ENCODE measurements at regions not wholly inside any gene's neighbourhood (a gene's known extent, or its start where the extent isn't known, plus 50 kb on each side); places are given as distances from the start of the nearest gene placed in this dataset.
A peak's percentile ranks its signal among the peaks of the same experiment; 100 is the strongest.

DNA sequence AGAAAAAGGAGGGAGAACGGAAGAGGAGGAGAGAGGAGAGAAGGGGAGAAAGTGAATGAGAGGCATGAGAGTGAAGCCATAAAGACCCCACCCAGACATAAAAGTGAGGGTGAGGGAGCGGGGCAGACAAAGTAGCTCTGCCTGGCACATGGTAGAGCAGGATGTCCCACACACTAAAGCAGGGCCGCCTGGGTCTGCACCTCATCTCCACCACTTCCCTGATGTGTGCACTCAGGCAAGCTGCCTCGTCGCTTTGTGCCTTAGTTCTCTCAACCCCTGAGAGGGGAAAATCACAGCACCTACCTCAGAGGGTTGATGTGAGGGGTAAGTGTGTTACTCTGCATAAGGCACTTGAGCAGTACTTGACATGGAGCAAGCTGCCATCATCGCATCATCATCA lies 488.1 kb downstream of the COG6 start:
- no peak overlapping the region for H3K4me2 ChIP-seq (ENCODE audit: insufficient read depth, low read length)
- H3K27ac ChIP-seq (ENCODE audit: extremely low read depth, low read depth, low read length) = no peak overlapping the region
- H3K9ac ChIP-seq (ENCODE audit: insufficient read depth in 1 of 2, low read depth in 2 of 2, low read length in 2 of 2) = no peak overlapping the region
- H3K4me1 ChIP-seq (replicated peaks in 1 of 2; ENCODE audit: control insufficient read depth in 2 of 2, insufficient read depth in 2 of 2, low read length in 2 of 2) = no peaks in the 10 kb centered on the region
- H3K79me2 ChIP-seq (ENCODE audit: control insufficient read depth, insufficient read depth, low read length) = no peaks in the 10 kb centered on the region
- ATAC-seq (no peak), DNase-seq (ENCODE audit: extremely low read depth in 1 of 4, low spot score in 3 of 4) (no peak), FAIRE-seq (no peak)
- no peak overlapping the region for H2AFZ ChIP-seq (ENCODE audit: low read depth, low read length)
- peaks cover 3 to 37% of the 10 kb centered on the region in 2 experiments; a peak in 2 of 5 replicates for H3K27me3 ChIP-seq (ENCODE audit: control insufficient read depth in 2 of 2, insufficient read depth in 2 of 2, low read length in 2 of 2)
- no peaks in the 10 kb centered on the region for H3K9me1 ChIP-seq (ENCODE audit: control insufficient read depth, insufficient read depth, low read length)
- intact Hi-C loops (cut with micrococcal nuclease) = no loop called here
- no peak overlapping the region for H3K4me3 ChIP-seq
- TF ChIP-seq, protein P1, sequence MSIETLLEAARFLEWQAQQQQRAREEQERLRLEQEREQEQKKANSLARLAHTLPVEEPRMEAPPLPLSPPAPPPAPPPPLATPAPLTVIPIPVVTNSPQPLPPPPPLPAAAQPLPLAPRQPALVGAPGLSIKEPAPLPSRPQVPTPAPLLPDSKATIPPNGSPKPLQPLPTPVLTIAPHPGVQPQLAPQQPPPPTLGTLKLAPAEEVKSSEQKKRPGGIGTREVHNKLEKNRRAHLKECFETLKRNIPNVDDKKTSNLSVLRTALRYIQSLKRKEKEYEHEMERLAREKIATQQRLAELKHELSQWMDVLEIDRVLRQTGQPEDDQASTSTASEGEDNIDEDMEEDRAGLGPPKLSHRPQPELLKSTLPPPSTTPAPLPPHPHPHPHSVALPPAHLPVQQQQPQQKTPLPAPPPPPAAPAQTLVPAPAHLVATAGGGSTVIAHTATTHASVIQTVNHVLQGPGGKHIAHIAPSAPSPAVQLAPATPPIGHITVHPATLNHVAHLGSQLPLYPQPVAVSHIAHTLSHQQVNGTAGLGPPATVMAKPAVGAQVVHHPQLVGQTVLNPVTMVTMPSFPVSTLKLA (conservative IDR thresholded peaks at IDR 0.05) = no peak
- 0% methylated on average over 4 of the region's 6 CpGs for WGBS (ENCODE audit: insufficient coverage, low coverage, missing lambda C conversion rate)
- CTCF ChIA-PET (ENCODE audit: low intra/inter-chr PET ratio) = no interaction called here
- POLR2A ChIA-PET = no interaction called here
- H4K20me1 ChIP-seq (replicated peaks; ENCODE audit: control insufficient read depth, insufficient read depth, low read length) = no peaks in the 10 kb centered on the region
- in situ Hi-C loops (cut with MboI) = no loop called here
- BruUV-seq (replicated peaks) = no TSS peak
- H3K36me3 ChIP-seq (ENCODE audit: control insufficient read depth, insufficient read depth, low read length) = no peaks in the 10 kb centered on the region
- no peaks in the 10 kb centered on the region for H3K9me3 ChIP-seq (replicated peaks; ENCODE audit: control insufficient read depth, insufficient read depth, low read depth, low read length)

DNA sequence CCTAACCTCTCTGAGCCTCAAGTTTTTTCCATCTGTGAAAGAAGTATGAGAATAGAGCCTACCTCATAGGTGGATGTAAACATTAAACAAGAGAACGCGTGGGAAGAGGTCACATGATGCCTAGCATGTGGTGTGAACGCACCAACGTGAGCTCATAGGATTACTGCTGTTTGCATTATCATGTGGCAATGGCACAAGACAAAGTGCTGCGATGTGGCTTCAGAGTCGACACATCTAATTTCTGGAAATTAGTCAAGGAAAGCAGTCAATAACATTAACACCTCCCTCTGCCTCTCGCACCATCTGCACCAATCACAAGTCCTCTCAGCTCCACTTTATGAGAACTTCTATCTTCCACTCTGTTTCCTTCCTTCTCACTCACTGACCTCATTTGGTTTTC lies 489.7 kb downstream of the COG6 start:
- peaks cover 3 to 31% of the 10 kb centered on the region in 2 experiments; a peak in 2 of 5 replicates for H3K27me3 ChIP-seq (ENCODE audit: control insufficient read depth in 2 of 2, insufficient read depth in 2 of 2, low read length in 2 of 2)
- no peaks in the 10 kb centered on the region for H3K79me2 ChIP-seq (ENCODE audit: control insufficient read depth, insufficient read depth, low read length)
- in situ Hi-C loops (cut with MboI) (no loop called here), intact Hi-C loops (cut with micrococcal nuclease) (no loop called here)
- H3K9ac ChIP-seq (ENCODE audit: insufficient read depth in 1 of 2, low read depth in 2 of 2, low read length in 2 of 2) = no peak overlapping the region
- no peaks in the 10 kb centered on the region for H3K36me3 ChIP-seq (ENCODE audit: control insufficient read depth, insufficient read depth, low read length)
- no peak for ATAC-seq
- DNase-seq (ENCODE audit: extremely low read depth in 1 of 4, low spot score in 3 of 4) = no peak
- BruUV-seq (replicated peaks) = no TSS peak
- WGBS (ENCODE audit: insufficient coverage, low coverage, missing lambda C conversion rate) = 0% methylated on average over 6 of the region's 7 CpGs
- POLR2A ChIA-PET = interaction anchor here (0.9 to 1.2 kb wide), 2 partner anchors 8 to 9 kb away, joined by 3 read pairs; no protein-coding TSS in a partner anchor
- no peak overlapping the region for H2AFZ ChIP-seq (ENCODE audit: low read depth, low read length)
- no peak overlapping the region for H3K27ac ChIP-seq (ENCODE audit: extremely low read depth, low read depth, low read length)
- no peaks in the 10 kb centered on the region for H3K4me1 ChIP-seq (replicated peaks in 1 of 2; ENCODE audit: control insufficient read depth in 2 of 2, insufficient read depth in 2 of 2, low read length in 2 of 2)
- no peak overlapping the region for H3K4me2 ChIP-seq (ENCODE audit: insufficient read depth, low read length)
- TF ChIP-seq, protein P2, sequence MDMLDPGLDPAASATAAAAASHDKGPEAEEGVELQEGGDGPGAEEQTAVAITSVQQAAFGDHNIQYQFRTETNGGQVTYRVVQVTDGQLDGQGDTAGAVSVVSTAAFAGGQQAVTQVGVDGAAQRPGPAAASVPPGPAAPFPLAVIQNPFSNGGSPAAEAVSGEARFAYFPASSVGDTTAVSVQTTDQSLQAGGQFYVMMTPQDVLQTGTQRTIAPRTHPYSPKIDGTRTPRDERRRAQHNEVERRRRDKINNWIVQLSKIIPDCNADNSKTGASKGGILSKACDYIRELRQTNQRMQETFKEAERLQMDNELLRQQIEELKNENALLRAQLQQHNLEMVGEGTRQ (CRISPR knock-in tag; IDR thresholded peaks at IDR 0.05) = peak; percentile 34; the same call in 1 of the 2 replicates
- no peak for TF ChIP-seq GATAD2B (IDR thresholded peaks at IDR 0.05; ENCODE audit: borderline replicate concordance)
- TF ChIP-seq, protein P3, sequence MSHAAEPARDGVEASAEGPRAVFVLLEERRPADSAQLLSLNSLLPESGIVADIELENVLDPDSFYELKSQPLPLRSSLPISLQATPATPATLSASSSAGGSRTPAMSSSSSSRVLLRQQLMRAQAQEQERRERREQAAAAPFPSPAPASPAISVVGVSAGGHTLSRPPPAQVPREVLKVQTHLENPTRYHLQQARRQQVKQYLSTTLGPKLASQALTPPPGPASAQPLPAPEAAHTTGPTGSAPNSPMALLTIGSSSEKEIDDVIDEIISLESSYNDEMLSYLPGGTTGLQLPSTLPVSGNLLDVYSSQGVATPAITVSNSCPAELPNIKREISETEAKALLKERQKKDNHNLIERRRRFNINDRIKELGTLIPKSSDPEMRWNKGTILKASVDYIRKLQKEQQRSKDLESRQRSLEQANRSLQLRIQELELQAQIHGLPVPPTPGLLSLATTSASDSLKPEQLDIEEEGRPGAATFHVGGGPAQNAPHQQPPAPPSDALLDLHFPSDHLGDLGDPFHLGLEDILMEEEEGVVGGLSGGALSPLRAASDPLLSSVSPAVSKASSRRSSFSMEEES (CRISPR knock-in tag; IDR thresholded peaks at IDR 0.05) = peak; percentile 41
- CTCF ChIA-PET (ENCODE audit: low intra/inter-chr PET ratio) = no interaction called here
- H3K9me1 ChIP-seq (ENCODE audit: control insufficient read depth, insufficient read depth, low read length) = no peaks in the 10 kb centered on the region
- H4K20me1 ChIP-seq (replicated peaks; ENCODE audit: control insufficient read depth, insufficient read depth, low read length) = no peaks in the 10 kb centered on the region
- no peak for FAIRE-seq
- H3K9me3 ChIP-seq (replicated peaks; ENCODE audit: control insufficient read depth, insufficient read depth, low read depth, low read length) = no peaks in the 10 kb centered on the region
- no peak overlapping the region for H3K4me3 ChIP-seq
